HEK293 (cell line): ENCODE measurements at regions not wholly inside any gene's neighbourhood (a gene's known extent, or its start where the extent isn't known, plus 50 kb on each side); places are given as distances from the start of the nearest gene placed in this dataset.

Source experiments
- RBAK ChIP-seq: fragments of 450-650 bp; formaldehyde crosslinking; IDR thresholded peaks from 2 replicates; pipeline ENCODE4 v1.5.1; 2016; ENCODE audit warnings: missing biosample characterization, missing genetic modification characterization
- TF ChIP-seq, protein P1 (sequence below): IDR thresholded peaks from 2 replicates; pipeline ENCODE4 v1.6.1; 2011; ENCODE audit warnings: mild to moderate bottlenecking, low read depth, low read length, borderline replicate concordance

DNA sequence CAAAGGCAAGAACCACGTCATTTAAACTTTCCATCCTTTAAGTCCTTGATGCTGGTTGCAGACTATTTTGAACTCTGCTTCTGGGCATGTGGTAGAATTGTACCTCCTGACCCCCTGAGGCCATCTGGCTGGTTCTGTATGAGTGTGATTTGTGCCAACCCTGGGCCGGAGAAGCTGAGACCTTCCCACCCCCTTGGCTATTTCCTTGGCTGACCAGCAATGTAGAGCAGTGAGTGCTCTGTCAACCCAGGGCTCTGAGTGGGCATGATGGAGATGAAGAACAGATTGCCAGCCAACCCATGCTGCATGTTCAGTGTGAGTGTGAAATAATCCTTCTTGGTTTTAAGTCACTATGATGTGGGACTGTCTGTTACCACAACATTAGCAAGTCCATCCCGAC, 82.1 kb upstream of the RASGRP1 start:
- TF ChIP-seq RBAK: no peak
- TF ChIP-seq, protein P1, sequence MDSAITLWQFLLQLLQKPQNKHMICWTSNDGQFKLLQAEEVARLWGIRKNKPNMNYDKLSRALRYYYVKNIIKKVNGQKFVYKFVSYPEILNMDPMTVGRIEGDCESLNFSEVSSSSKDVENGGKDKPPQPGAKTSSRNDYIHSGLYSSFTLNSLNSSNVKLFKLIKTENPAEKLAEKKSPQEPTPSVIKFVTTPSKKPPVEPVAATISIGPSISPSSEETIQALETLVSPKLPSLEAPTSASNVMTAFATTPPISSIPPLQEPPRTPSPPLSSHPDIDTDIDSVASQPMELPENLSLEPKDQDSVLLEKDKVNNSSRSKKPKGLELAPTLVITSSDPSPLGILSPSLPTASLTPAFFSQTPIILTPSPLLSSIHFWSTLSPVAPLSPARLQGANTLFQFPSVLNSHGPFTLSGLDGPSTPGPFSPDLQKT: no peak
